ENCODE measurements at regions not wholly inside any gene's neighbourhood (a gene's known extent, or its start where the extent isn't known, plus 50 kb on each side); places are given as distances from the start of the nearest gene placed in this dataset.
A peak's percentile ranks its signal among the peaks of the same experiment; 100 is the strongest.
"Not testable (repeated sequence)": the region's sequence is repeated elsewhere in the genome, so short reads cannot be mapped to it uniquely, and the experiment has no call there.

GRCh38 chr7:79952399-79952798 is 182.2 kb upstream of the GNAI1 start:
- no peak for DNase-seq

GRCh38 chr7:79951415-79951814 is 183.2 kb upstream of the GNAI1 start:
- no peak for DNase-seq

GRCh38 chr7:79949778-79950177 is 184.9 kb upstream of the GNAI1 start:
- no peak for DNase-seq

- peak in 1 of 2 experiments; percentile 3 for DNase-seq
Observed at GRCh38 chr7:79936281-79936983, 198.2 kb upstream of the GNAI1 start.

- no peak for DNase-seq
Observed at GRCh38 chr7:79934727-79935126, 199.9 kb upstream of the GNAI1 start.

- DNase-seq = no peak
Observed at GRCh38 chr7:79933144-79933543, 201.5 kb upstream of the GNAI1 start.

GRCh38 chr7:79930604-79931003 is 204.0 kb upstream of the GNAI1 start:
- DNase-seq = no peak

GRCh38 chr7:79927116-79927515 is 207.5 kb upstream of the GNAI1 start:
- no peak for DNase-seq

- DNase-seq = no peak
Observed at GRCh38 chr7:79923953-79924352, 210.7 kb upstream of the GNAI1 start.

GRCh38 chr7:79922894-79923293 is 211.7 kb upstream of the GNAI1 start:
- DNase-seq = peak in 1 of 2 experiments; percentile 5

GRCh38 chr7:79921976-79922375 is 212.7 kb upstream of the GNAI1 start:
- DNase-seq = no peak

GRCh38 chr7:79918632-79919031 is 216.0 kb upstream of the GNAI1 start:
- DNase-seq = not testable (repeated sequence)

GRCh38 chr7:79915346-79915745 is 219.3 kb upstream of the GNAI1 start:
- not testable (repeated sequence) for DNase-seq

- no peak for DNase-seq
Observed at GRCh38 chr7:79912213-79912633, 222.4 kb upstream of the GNAI1 start.

GRCh38 chr7:79911420-79911819 is 223.2 kb upstream of the GNAI1 start:
- DNase-seq = no peak

GRCh38 chr7:79909176-79909575 is 225.5 kb upstream of the GNAI1 start:
- no peak for DNase-seq

- DNase-seq = no peak
Observed at GRCh38 chr7:79897166-79897565, 237.5 kb upstream of the GNAI1 start.

- DNase-seq = no peak
Observed at GRCh38 chr7:79893991-79894390, 240.6 kb upstream of the GNAI1 start.

- no peak for DNase-seq
Observed at GRCh38 chr7:79882922-79883321, 251.7 kb upstream of the GNAI1 start.

GRCh38 chr7:79880312-79880711 is 254.3 kb upstream of the GNAI1 start:
- DNase-seq = peak; percentile 26 to 62

GRCh38 chr7:79877874-79878465 is 256.7 kb upstream of the GNAI1 start:
- DNase-seq = no peak

GRCh38 chr7:79876848-79877252 is 257.8 kb upstream of the GNAI1 start:
- DNase-seq = no peak

GRCh38 chr7:79874797-79875196 is 259.8 kb upstream of the GNAI1 start:
- no peak for DNase-seq

GRCh38 chr7:79872176-79872575 is 262.5 kb upstream of the GNAI1 start:
- DNase-seq = no peak

GRCh38 chr7:79868010-79868409 is 266.6 kb upstream of the GNAI1 start:
- no peak for DNase-seq
